Pancreas (tissue), 10 donors: ENCODE measurements at regions not wholly inside any gene's neighbourhood (a gene's known extent, or its start where the extent isn't known, plus 50 kb on each side); places are given as distances from the start of the nearest gene placed in this dataset.

Experiments used
- ATAC-seq, 4 donors: fragments of 200-7000 bp; cut with Tn5 transposase; one replicate each; pipeline versions ENCODE4 v1.8.0 to v1.9.1; 2020; ENCODE audit warnings: mild to moderate bottlenecking in 4 of 4, moderate library complexity in 4 of 4
- DNase-seq, 6 donors: peaks; one replicate each; pipeline ENCODE4 v3.0.0-alpha.2; 2020
- FAIRE-seq: peaks from 2 replicates; lab custom pipeline; 2012; peaks lifted over from hg19 to GRCh38; lab: Jason Lieb, UNC
- H3K27ac ChIP-seq, 4 donors: fragments of 200-600 bp; sonication (generic); 1 replicate in 3 of 4; 2 replicates in 1 of 4; pipeline versions ENCODE4 v1.5.0 to v1.8.0; 2020
- H3K27me3 ChIP-seq, 4 donors: fragments of 200-600 bp; one replicate each; pipeline ENCODE4 v1.8.0; 2021
- H3K36me3 ChIP-seq, 3 donors: fragments of 200-600 bp; sonication (generic) in 1 of 3; one replicate each; pipeline versions ENCODE4 v1.5.0 to v1.8.0; 2020 to 2021
- H3K4me1 ChIP-seq, 3 donors: fragments of 200-600 bp; one replicate each; pipeline ENCODE4 v1.8.0; 2021
- H3K4me3 ChIP-seq, 4 donors: fragments of 200-600 bp; sonication (generic) in 2 of 4; one replicate each; pipeline versions ENCODE4 v1.5.0 to v1.8.0; 2020 to 2021
- H3K9me3 ChIP-seq, 4 donors: fragments of 200-600 bp; one replicate each; pipeline ENCODE4 v1.8.0; 2021
- CTCF ChIP-seq, 4 donors: fragments of 200-600 bp; sonication (generic) in 3 of 4; IDR thresholded peaks; one replicate each; pipeline versions ENCODE4 v1.5.0 to v1.8.0; 2021; ENCODE audit warnings: antibody characterized with exemption in 4 of 4
- WGBS, 2 donors: extraction: QIAGEN DNeasy Blood & Tissue Kit; methylation state at CpG; one replicate each; pipeline ENCODE4 v1.1.7; 2013; 5-methylcytosine and 5-hydroxymethylcytosine counted together
- intact Hi-C, 3 donors: fragments of 100-400 bp; cut with DNase I; formaldehyde crosslinking; loops; one replicate each; pipeline versions ENCODE4 v1.11.1 to v1.14.2; 2022
- donor health status: healthy with polysubstance abuse.
- donor health status: DM: no; HTN: no; CAD: no; lungs with moderate emphysema.
- donor health status: DM: no; HTN: no; CAD: no.
- donor health status: control.
- donor health status: control.
- donor health status: Bipolar disorder and iron deficiency.
- donor health status: DM: yes; HTN: yes; CAD: no.
- donor health status: DM: no; HTN: no; CAD: no.
- donor health status: DM: no; HTN: no; CAD: no.
- donor health status: DM: yes; HTN: yes; CAD: no.

GRCh38 chr3:18224426-18224825 is 200.7 kb downstream of the SATB1 start:
- Histone ChIP-seq H3K4me3 (no peak overlapping the region), H3K4me1 (no peaks in the 10 kb centered on the region), H3K27ac (no peak overlapping the region), H3K36me3 (no peaks in the 10 kb centered on the region), H3K9me3 (no peaks in the 10 kb centered on the region), H3K27me3 (no peaks in the 10 kb centered on the region)
- intact Hi-C loops, result no loop called here
- ATAC-seq (no peak), FAIRE-seq (no peak), DNase-seq (no peak)
- WGBS, 2 donors, result 47 to 51% methylated on average over 2 of the region's 2 CpGs
- no peak for TF ChIP-seq CTCF (IDR thresholded peaks at IDR 0.05)

- Histone ChIP-seq H3K27me3 (no peaks in the 10 kb centered on the region), H3K36me3 (no peaks in the 10 kb centered on the region), H3K27ac (no peak overlapping the region), H3K4me1 (no peaks in the 10 kb centered on the region), H3K4me3 (no peak overlapping the region), H3K9me3 (no peaks in the 10 kb centered on the region)
- ATAC-seq (no peak), FAIRE-seq (no peak), DNase-seq (no peak)
- WGBS, 2 donors, result 76 to 84% methylated on average over 6 of the region's 6 CpGs
- TF ChIP-seq CTCF (IDR thresholded peaks at IDR 0.05), result no peak
- intact Hi-C loops, result no loop called here
Observed at GRCh38 chr3:18223974-18224373, 201.2 kb downstream of the SATB1 start.

DNA sequence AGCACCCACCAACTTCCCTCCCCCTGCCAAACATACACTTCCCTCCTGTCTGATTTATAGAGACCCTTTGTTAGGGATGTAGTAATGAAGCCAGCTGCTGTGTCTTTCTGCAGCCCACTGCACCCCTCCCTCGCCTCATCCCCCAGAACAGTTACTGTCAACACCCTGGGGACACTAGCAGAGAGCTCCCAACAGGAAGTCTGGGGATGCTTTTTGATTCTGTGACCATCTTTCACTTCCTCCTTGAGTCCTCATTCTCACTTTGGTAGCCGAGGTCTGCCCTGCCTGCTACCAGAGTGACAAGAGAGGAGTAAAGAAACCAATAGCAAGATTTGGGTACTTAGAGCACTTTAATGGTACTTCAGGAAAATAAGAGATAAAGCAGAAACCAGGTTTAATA is 201.6 kb downstream of the SATB1 start:
- no peak for DNase-seq

DNA sequence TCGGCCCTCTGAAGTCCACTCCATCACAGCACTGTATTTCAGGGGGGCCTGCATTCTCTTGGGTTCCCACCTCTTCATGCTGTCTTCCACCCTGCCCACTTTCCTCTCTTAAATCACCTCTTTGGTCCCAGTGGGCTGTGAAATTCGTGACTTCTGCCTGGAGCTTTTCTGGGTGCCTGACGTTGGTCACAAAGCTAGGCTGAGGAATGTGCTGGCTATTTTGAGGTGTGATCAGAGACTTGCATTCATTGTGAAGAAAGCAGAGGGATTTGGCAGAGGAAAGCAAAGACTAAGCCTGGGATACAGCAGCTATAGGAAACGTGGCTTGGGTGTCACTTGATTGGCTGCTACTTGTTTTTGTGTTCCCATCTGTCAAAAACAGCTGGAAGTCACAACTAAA is 202.5 kb downstream of the SATB1 start:
- TF ChIP-seq CTCF (IDR thresholded peaks at IDR 0.05), result no peak
- ATAC-seq (no peak), FAIRE-seq (no peak), DNase-seq (no peak)
- Histone ChIP-seq H3K4me1 (no peaks in the 10 kb centered on the region), H3K27me3 (no peaks in the 10 kb centered on the region), H3K27ac (no peak overlapping the region), H3K36me3 (no peaks in the 10 kb centered on the region), H3K4me3 (no peak overlapping the region), H3K9me3 (no peaks in the 10 kb centered on the region)
- intact Hi-C loops, result no loop called here
- 36 to 54% methylated on average over 4 of the region's 4 CpGs for WGBS, 2 donors

More for the DNA sequence above, 201.6 kb downstream of the SATB1 start:
- no peak overlapping the region for H3K4me3 ChIP-seq
- H3K27ac ChIP-seq, result no peak overlapping the region
- no peaks in the 10 kb centered on the region for H3K27me3 ChIP-seq
- intact Hi-C loops, result no loop called here
- TF ChIP-seq CTCF (IDR thresholded peaks at IDR 0.05), result no peak
- 42 to 67% methylated on average over 2 of the region's 2 CpGs for WGBS, 2 donors
- FAIRE-seq (no peak), ATAC-seq (no peak)
- H3K9me3 ChIP-seq, result no peaks in the 10 kb centered on the region
- no peaks in the 10 kb centered on the region for H3K36me3 ChIP-seq
- no peaks in the 10 kb centered on the region for H3K4me1 ChIP-seq

DNA sequence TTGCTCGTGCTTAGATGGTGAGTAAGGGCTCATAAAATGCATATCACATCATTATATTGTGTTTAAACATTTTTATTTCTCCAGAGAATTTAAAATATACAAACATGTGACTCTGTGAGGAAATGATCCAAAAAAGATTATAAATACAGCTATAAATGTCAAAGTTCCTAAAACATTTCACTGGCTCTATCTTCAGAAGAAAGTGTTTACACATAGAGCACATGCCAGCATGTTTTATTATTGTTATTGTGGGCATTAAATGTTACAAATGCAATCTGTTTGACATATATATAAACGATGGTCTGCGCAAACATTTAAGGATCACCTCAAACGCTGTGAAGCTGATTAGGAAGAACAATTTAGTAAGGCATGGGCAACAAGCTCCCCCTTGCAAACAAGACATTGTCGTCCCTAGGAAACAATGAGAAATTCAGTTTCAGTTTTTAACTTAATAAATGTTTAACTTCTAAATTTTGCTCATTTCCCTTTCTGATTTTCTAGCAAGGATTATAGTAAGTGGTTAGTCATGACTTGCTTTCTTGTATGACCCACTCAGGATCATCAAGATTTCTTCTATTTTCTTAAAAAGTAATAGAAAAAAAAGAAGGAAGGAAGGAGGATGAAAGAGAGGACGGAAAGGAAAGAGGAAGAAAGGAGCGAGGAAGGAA is 207.5 kb downstream of the SATB1 start:
- intact Hi-C loops, result no loop called here
- Histone ChIP-seq H3K27ac (no peak overlapping the region), H3K4me3 (no peak overlapping the region), H3K36me3 (no peaks in the 10 kb centered on the region), H3K4me1 (peaks cover 0 to 4% (median 0%) of the 10 kb centered on the region in 3 donors), H3K27me3 (no peaks in the 10 kb centered on the region), H3K9me3 (no peaks in the 10 kb centered on the region)
- DNase-seq (no peak), FAIRE-seq (no peak), ATAC-seq (no peak)
- WGBS, 2 donors, result 51% methylated on average over 7 of the region's 7 CpGs
- no peak for TF ChIP-seq CTCF (IDR thresholded peaks at IDR 0.05)
